H1 (cell line): ENCODE measurements at regions not wholly inside any gene's neighbourhood (a gene's known extent, or its start where the extent isn't known, plus 50 kb on each side); places are given as distances from the start of the nearest gene placed in this dataset.

Experiments used
- PHF8 ChIP-seq: fragments of 200-600 bp; sonication (generic); conservative IDR thresholded peaks from 2 replicates; pipeline ENCODE4 v1.7.1; 2012; ENCODE audit warnings: low read depth, mild to moderate bottlenecking, inconsistent platforms, low read length, moderate library complexity

DNA sequence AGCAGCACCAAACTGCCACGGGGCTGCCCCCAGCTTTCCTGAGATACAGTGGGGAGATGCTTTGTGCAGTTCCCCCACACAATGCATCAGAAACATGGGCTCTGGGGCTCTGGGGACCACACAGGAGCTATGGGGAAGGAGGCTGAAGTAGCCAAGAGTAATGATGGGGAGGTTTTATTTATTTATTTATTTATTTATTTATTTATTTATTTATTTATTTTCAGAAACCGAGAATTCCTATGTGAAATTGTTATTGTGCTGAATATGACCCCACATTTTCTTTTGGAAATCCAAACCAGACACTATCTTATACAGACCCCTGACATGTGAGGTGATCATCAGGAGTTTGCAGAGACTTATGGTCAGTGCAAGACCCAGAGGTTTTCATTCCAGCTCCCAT, 84.4 kb downstream of the MTNR1B start (continued):
- TF ChIP-seq PHF8 = no peak
